ENCODE measurements at regions not wholly inside any gene's neighbourhood (a gene's known extent, or its start where the extent isn't known, plus 50 kb on each side); places are given as distances from the start of the nearest gene placed in this dataset.

GRCh38 chr16:48846277-48846676 is 236.3 kb upstream of the N4BP1 start:
- no peaks in the 10 kb centered on the region for H3K27me3 ChIP-seq
- H3K4me3 ChIP-seq, result no peak overlapping the region
- no peaks in the 10 kb centered on the region for H3K4me1 ChIP-seq
- H3K9me3 ChIP-seq, result no peaks in the 10 kb centered on the region
- TF ChIP-seq POLR2A (IDR thresholded peaks at IDR 0.05) (no peak), CTCF (IDR thresholded peaks at IDR 0.05) (no peak)
- no peaks in the 10 kb centered on the region for H3K36me3 ChIP-seq
- no peak overlapping the region for H3K27ac ChIP-seq
- no peak for DNase-seq
- intact Hi-C loops (cut with DNase I; ENCODE audit: low total_unique reads), result no loop called here

GRCh38 chr16:48845261-48845660 is 235.3 kb upstream of the N4BP1 start:
- H3K36me3 ChIP-seq, result no peaks in the 10 kb centered on the region
- H3K4me1 ChIP-seq, result no peaks in the 10 kb centered on the region
- no peak for DNase-seq
- H3K4me3 ChIP-seq, result no peak overlapping the region
- H3K9me3 ChIP-seq, result no peaks in the 10 kb centered on the region
- no peak overlapping the region for H3K27ac ChIP-seq
- no peaks in the 10 kb centered on the region for H3K27me3 ChIP-seq
- no peak for TF ChIP-seq POLR2A (IDR thresholded peaks at IDR 0.05)
- no peak for TF ChIP-seq CTCF (IDR thresholded peaks at IDR 0.05)
- intact Hi-C loops (cut with DNase I; ENCODE audit: low total_unique reads), result no loop called here

GRCh38 chr16:48838349-48838748 is 228.4 kb upstream of the N4BP1 start:
- TF ChIP-seq POLR2A (IDR thresholded peaks at IDR 0.05) (no peak), CTCF (IDR thresholded peaks at IDR 0.05) (no peak)
- intact Hi-C loops (cut with DNase I; ENCODE audit: low total_unique reads), result no loop called here

GRCh38 chr16:48836636-48837035 is 226.7 kb upstream of the N4BP1 start:
- no peaks in the 10 kb centered on the region for H3K27me3 ChIP-seq
- intact Hi-C loops (cut with DNase I; ENCODE audit: low total_unique reads), result no loop called here
- no peaks in the 10 kb centered on the region for H3K9me3 ChIP-seq
- no peaks in the 10 kb centered on the region for H3K36me3 ChIP-seq
- H3K4me1 ChIP-seq, result no peaks in the 10 kb centered on the region
- no peak overlapping the region for H3K4me3 ChIP-seq
- TF ChIP-seq CTCF (IDR thresholded peaks at IDR 0.05), result no peak
- no peak for TF ChIP-seq POLR2A (IDR thresholded peaks at IDR 0.05)
- no peak for DNase-seq
- H3K27ac ChIP-seq, result no peak overlapping the region

More at GRCh38 chr16:48838349-48838748, 228.4 kb upstream of the N4BP1 start:
- H3K27ac ChIP-seq, result no peak overlapping the region
- H3K4me1 ChIP-seq, result no peaks in the 10 kb centered on the region
- no peaks in the 10 kb centered on the region for H3K36me3 ChIP-seq
- H3K4me3 ChIP-seq, result no peak overlapping the region
- H3K27me3 ChIP-seq, result no peaks in the 10 kb centered on the region
- no peak for DNase-seq
- no peaks in the 10 kb centered on the region for H3K9me3 ChIP-seq

GRCh38 chr16:48836067-48836466 is 226.1 kb upstream of the N4BP1 start:
- no peaks in the 10 kb centered on the region for H3K9me3 ChIP-seq
- intact Hi-C loops (cut with DNase I; ENCODE audit: low total_unique reads), result no loop called here
- no peaks in the 10 kb centered on the region for H3K36me3 ChIP-seq
- H3K27ac ChIP-seq, result no peak overlapping the region
- H3K4me1 ChIP-seq, result no peaks in the 10 kb centered on the region
- no peak for DNase-seq
- no peaks in the 10 kb centered on the region for H3K27me3 ChIP-seq
- H3K4me3 ChIP-seq, result no peak overlapping the region
- TF ChIP-seq POLR2A (IDR thresholded peaks at IDR 0.05) (no peak), CTCF (IDR thresholded peaks at IDR 0.05) (no peak)

Measured in uterus (tissue), 3 donors.